ENCODE measurements at regions not wholly inside any gene's neighbourhood (a gene's known extent, or its start where the extent isn't known, plus 50 kb on each side); places are given as distances from the start of the nearest gene placed in this dataset.
A peak's percentile ranks its signal among the peaks of the same experiment; 100 is the strongest.
"Not testable (repeated sequence)": the region's sequence is repeated elsewhere in the genome, so short reads cannot be mapped to it uniquely, and the experiment has no call there.

DNA sequence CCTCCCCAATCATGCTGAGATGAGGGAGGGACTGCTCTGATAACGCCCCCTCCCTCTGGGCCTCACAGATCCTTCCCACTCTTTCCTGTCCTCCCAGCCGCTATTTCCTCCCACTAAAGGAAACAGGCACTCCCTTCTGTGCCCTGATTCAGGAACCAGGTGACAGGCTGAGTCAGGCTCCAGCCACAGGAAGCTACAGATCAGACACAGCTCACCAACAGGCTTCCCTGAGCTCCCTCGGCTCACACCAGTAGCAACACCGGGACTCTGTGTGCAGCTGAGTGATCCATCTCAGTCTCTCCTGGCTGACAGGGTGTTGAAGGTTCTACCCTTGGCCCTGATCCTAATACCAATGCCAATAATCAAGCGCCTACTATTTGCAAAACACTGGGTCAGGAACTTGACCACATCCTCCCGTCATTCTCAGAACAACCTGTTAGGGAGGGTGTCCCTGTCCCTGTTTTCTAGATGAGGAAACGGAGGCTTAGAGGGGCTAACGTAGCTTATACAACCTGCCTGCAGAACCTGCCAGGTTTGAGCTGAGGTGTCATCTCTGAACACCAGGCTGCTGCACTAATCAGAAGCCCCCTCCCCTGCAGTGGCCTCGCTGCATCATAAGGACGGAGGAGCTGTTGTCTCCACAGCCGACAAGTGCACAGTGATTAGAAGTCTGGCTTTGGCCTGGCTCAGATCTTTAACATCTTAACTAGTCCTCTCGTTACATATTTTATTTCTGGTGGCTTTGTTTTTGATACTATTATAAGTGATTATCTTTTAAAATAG, 126.3 kb downstream of the LRRC37A3 start:
- H3K9me3 ChIP-seq (replicated peaks; ENCODE audit: control insufficient read depth, insufficient read depth, low read length); H3K4me2 ChIP-seq (ENCODE audit: insufficient read depth, low read length); dilution Hi-C loops (cut with MboI; ENCODE audit: extremely low pct_ligation_motif_present, low sequenced_read_pairs); H3K27me3 ChIP-seq (ENCODE audit: control insufficient read depth in 2 of 2, insufficient read depth in 2 of 2, low read length in 2 of 2); H3K9me1 ChIP-seq (replicated peaks; ENCODE audit: control insufficient read depth, extremely low read depth, insufficient read depth, low read length); POLR2A ChIA-PET; H3K36me3 ChIP-seq (ENCODE audit: control insufficient read depth in 2 of 2, extremely low read depth in 1 of 2, insufficient read depth in 2 of 2, low read length in 2 of 2); intact Hi-C loops (cut with micrococcal nuclease); H3K79me2 ChIP-seq (ENCODE audit: control insufficient read depth, insufficient read depth, low read length); H3K9ac ChIP-seq (replicated peaks; ENCODE audit: extremely low read depth, insufficient read depth, low read length); H3K4me3 ChIP-seq (replicated peaks in 1 of 3; ENCODE audit: insufficient read depth in 1 of 3, low read depth in 1 of 3, low read length in 3 of 3); H4K20me1 ChIP-seq (replicated peaks; ENCODE audit: control insufficient read depth, extremely low read depth, insufficient read depth, low read length); H2AFZ ChIP-seq (ENCODE audit: low read depth, low read length): not testable (repeated sequence)
- FAIRE-seq (peak; percentile 100), DNase-seq (ENCODE audit: low read depth, low spot score) (peak; percentile 89)
- Histone ChIP-seq H3K4me1 (ENCODE audit: control insufficient read depth, extremely low read depth, insufficient read depth, low read length) (peaks cover 16% of the 10 kb centered on the region), H3K27ac (ENCODE audit: insufficient read depth, low read depth, low read length) (peak overlapping the region; percentile 76)
- CTCF ChIA-PET = interaction anchor here (1.1 to 1.5 kb wide), 3 partner anchors 11 to 16 kb away, joined by 3 to 8 read pairs (median 4); no protein-coding TSS in a partner anchor
- BruUV-seq (replicated peaks) = TSS peak; percentile 82
- TF ChIP-seq POLR2AphosphoS5 (IDR thresholded peaks at IDR 0.05; ENCODE audit: insufficient read depth, low read depth, low read length) = peak; percentile 70
- peak; percentile 41 for TF ChIP-seq JUN (IDR thresholded peaks at IDR 0.05; ENCODE audit: borderline replicate concordance, insufficient read depth, insufficient read length, low read depth)
- TF ChIP-seq FOS (IDR thresholded peaks at IDR 0.05; ENCODE audit: borderline replicate concordance, insufficient read depth, low read length) = peak; percentile 72
- peak; percentile 31 for TF ChIP-seq POLR2A (IDR thresholded peaks at IDR 0.05; ENCODE audit: low read depth, low read length)

GRCh38 chr17:64792276-64792675, 127.0 kb downstream of the LRRC37A3 start:
- BruUV-seq (replicated peaks); intact Hi-C loops (cut with micrococcal nuclease); H3K36me3 ChIP-seq (ENCODE audit: control insufficient read depth in 2 of 2, extremely low read depth in 1 of 2, insufficient read depth in 2 of 2, low read length in 2 of 2); H3K4me2 ChIP-seq (ENCODE audit: insufficient read depth, low read length); POLR2A ChIA-PET; DNase-seq (ENCODE audit: low read depth, low spot score); H3K9ac ChIP-seq (replicated peaks; ENCODE audit: extremely low read depth, insufficient read depth, low read length); FAIRE-seq; H4K20me1 ChIP-seq (replicated peaks; ENCODE audit: control insufficient read depth, extremely low read depth, insufficient read depth, low read length); H3K9me1 ChIP-seq (replicated peaks; ENCODE audit: control insufficient read depth, extremely low read depth, insufficient read depth, low read length); H2AFZ ChIP-seq (ENCODE audit: low read depth, low read length); H3K9me3 ChIP-seq (replicated peaks; ENCODE audit: control insufficient read depth, insufficient read depth, low read length); H3K27me3 ChIP-seq (ENCODE audit: control insufficient read depth in 2 of 2, insufficient read depth in 2 of 2, low read length in 2 of 2); H3K4me3 ChIP-seq (replicated peaks in 1 of 3; ENCODE audit: insufficient read depth in 1 of 3, low read depth in 1 of 3, low read length in 3 of 3); H3K79me2 ChIP-seq (ENCODE audit: control insufficient read depth, insufficient read depth, low read length); dilution Hi-C loops (cut with MboI; ENCODE audit: extremely low pct_ligation_motif_present, low sequenced_read_pairs): not testable (repeated sequence)
- peaks cover 16% of the 10 kb centered on the region for H3K4me1 ChIP-seq (ENCODE audit: control insufficient read depth, extremely low read depth, insufficient read depth, low read length)
- CTCF ChIA-PET = interaction anchor here (1.4 kb wide), 1 partner anchor 15 kb away, joined by 8 read pairs; no protein-coding TSS in a partner anchor
- peak overlapping the region; percentile 76 for H3K27ac ChIP-seq (ENCODE audit: insufficient read depth, low read depth, low read length)

- H3K4me3 ChIP-seq (replicated peaks in 1 of 3; ENCODE audit: insufficient read depth in 1 of 3, low read depth in 1 of 3, low read length in 3 of 3); H3K36me3 ChIP-seq (ENCODE audit: control insufficient read depth in 2 of 2, extremely low read depth in 1 of 2, insufficient read depth in 2 of 2, low read length in 2 of 2); FAIRE-seq; intact Hi-C loops (cut with micrococcal nuclease); H3K27me3 ChIP-seq (ENCODE audit: control insufficient read depth in 2 of 2, insufficient read depth in 2 of 2, low read length in 2 of 2); CTCF ChIA-PET; H3K4me2 ChIP-seq (ENCODE audit: insufficient read depth, low read length); H3K9me3 ChIP-seq (replicated peaks; ENCODE audit: control insufficient read depth, insufficient read depth, low read length); H3K9me1 ChIP-seq (replicated peaks; ENCODE audit: control insufficient read depth, extremely low read depth, insufficient read depth, low read length); H3K79me2 ChIP-seq (ENCODE audit: control insufficient read depth, insufficient read depth, low read length); DNase-seq (ENCODE audit: low read depth, low spot score); H3K27ac ChIP-seq (ENCODE audit: insufficient read depth, low read depth, low read length); POLR2A ChIA-PET; H3K9ac ChIP-seq (replicated peaks; ENCODE audit: extremely low read depth, insufficient read depth, low read length); dilution Hi-C loops (cut with MboI; ENCODE audit: extremely low pct_ligation_motif_present, low sequenced_read_pairs); BruUV-seq (replicated peaks); H2AFZ ChIP-seq (ENCODE audit: low read depth, low read length); H4K20me1 ChIP-seq (replicated peaks; ENCODE audit: control insufficient read depth, extremely low read depth, insufficient read depth, low read length): not testable (repeated sequence)
- H3K4me1 ChIP-seq (ENCODE audit: control insufficient read depth, extremely low read depth, insufficient read depth, low read length) = peaks cover 16% of the 10 kb centered on the region
Observed at GRCh38 chr17:64791691-64792090, 127.6 kb downstream of the LRRC37A3 start.

GRCh38 chr17:64791226-64791625, 128.1 kb downstream of the LRRC37A3 start:
- DNase-seq (ENCODE audit: low read depth, low spot score); H3K36me3 ChIP-seq (ENCODE audit: control insufficient read depth in 2 of 2, extremely low read depth in 1 of 2, insufficient read depth in 2 of 2, low read length in 2 of 2); H3K79me2 ChIP-seq (ENCODE audit: control insufficient read depth, insufficient read depth, low read length); H3K9ac ChIP-seq (replicated peaks; ENCODE audit: extremely low read depth, insufficient read depth, low read length); H4K20me1 ChIP-seq (replicated peaks; ENCODE audit: control insufficient read depth, extremely low read depth, insufficient read depth, low read length); POLR2A ChIA-PET; CTCF ChIA-PET; dilution Hi-C loops (cut with MboI; ENCODE audit: extremely low pct_ligation_motif_present, low sequenced_read_pairs); H3K9me3 ChIP-seq (replicated peaks; ENCODE audit: control insufficient read depth, insufficient read depth, low read length); FAIRE-seq; H2AFZ ChIP-seq (ENCODE audit: low read depth, low read length); intact Hi-C loops (cut with micrococcal nuclease); H3K4me2 ChIP-seq (ENCODE audit: insufficient read depth, low read length); H3K27me3 ChIP-seq (ENCODE audit: control insufficient read depth in 2 of 2, insufficient read depth in 2 of 2, low read length in 2 of 2); BruUV-seq (replicated peaks); H3K27ac ChIP-seq (ENCODE audit: insufficient read depth, low read depth, low read length); H3K9me1 ChIP-seq (replicated peaks; ENCODE audit: control insufficient read depth, extremely low read depth, insufficient read depth, low read length); H3K4me3 ChIP-seq (replicated peaks in 1 of 3; ENCODE audit: insufficient read depth in 1 of 3, low read depth in 1 of 3, low read length in 3 of 3): not testable (repeated sequence)
- peaks cover 16% of the 10 kb centered on the region for H3K4me1 ChIP-seq (ENCODE audit: control insufficient read depth, extremely low read depth, insufficient read depth, low read length)

All from endothelial cell of umbilical vein (primary cell).